ENCODE measurements at regions not wholly inside any gene's neighbourhood (a gene's known extent, or its start where the extent isn't known, plus 50 kb on each side); places are given as distances from the start of the nearest gene placed in this dataset.

DNA sequence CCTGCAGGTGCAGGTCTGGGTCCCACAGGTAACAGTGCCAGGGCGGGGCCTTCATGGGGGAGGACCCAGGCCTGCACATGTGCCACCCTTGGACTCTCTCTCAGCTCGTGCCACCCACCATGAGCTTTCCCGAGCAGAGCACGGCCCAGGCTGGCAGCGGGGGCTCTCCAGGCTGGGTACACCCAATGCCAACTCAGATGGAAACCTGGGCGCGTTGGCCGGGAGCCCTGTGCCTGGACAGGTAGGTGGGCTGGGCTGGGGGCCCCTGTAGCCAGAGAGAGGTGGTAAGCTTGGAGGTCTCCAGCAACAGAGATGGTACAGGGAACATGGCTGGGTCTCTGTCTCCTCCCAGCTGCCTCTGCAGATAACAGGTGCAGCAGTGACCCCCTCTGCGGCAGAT lies 69.9 kb upstream of the ADARB2 start:
- no peak for DNase-seq (ENCODE audit: low read depth)

DNA sequence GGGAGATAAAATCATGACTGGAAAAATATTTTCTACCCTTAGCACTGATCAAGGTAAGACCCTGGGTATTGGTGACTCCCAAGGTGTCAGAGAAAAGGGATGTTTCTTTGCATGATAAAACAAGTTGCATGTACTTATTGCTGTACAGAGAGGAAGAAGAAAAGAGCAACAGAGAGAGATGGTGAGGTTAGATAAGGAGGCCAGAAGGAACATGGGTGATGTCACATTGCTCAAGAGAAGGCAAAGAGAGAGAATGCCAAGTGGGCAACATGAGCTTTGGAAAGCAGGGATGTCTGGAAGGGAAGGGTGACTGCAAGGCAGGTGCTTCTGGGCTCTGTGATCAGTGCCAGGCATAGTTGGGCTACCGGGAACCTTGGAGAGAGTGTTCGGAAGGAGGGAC lies 65.1 kb upstream of the ADARB2 start:
- no peak for DNase-seq (ENCODE audit: low read depth)

DNA sequence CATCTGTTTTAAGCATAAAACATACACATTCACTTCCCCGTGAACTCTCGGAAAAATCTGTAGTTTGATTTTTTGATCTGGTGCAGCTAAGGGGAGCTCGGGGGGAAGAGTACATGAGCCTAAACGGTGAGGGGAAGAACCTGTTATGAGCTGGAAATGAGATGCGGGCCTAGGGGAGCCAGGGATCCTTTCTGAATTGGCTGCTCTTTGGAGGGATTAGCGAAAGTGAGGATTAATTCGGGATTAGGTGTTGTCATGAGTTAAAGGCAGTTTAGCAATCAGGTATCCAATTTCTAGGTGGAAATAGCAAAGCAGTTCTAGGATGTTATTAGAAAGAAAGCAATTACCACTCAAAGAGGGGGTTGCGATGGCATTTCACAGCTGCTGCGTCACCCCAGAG lies 51.1 kb upstream of the ADARB2 start:
- no peak for DNase-seq (ENCODE audit: low read depth)
